K562 (cell line): ENCODE measurements at regions not wholly inside any gene's neighbourhood (a gene's known extent, or its start where the extent isn't known, plus 50 kb on each side); places are given as distances from the start of the nearest gene placed in this dataset.
A peak's percentile ranks its signal among the peaks of the same experiment; 100 is the strongest.

Experiments
- ATAC-seq: fragments of 200-7000 bp; cut with Tn5 transposase; 3 replicates; pipeline ENCODE4 v1.9.1; 2020; ENCODE audit warnings: moderate library complexity
- BruUV-seq: library from RNA; stranded (reverse); fragments of 400-500 nt; replicated peaks from 2 replicates; lab custom pipeline; 2021; lab: Mats Ljungman, UMichigan
- CTCF ChIA-PET: fragments of 300-600 bp; formaldehyde crosslinking; extraction: SDS; loops from one replicate; lab custom pipeline; 2021; ENCODE audit warnings: low intra/inter-chr PET ratio; lab: Yijun Ruan, JAX
- POLR2A ChIA-PET: fragments of 300-600, 350-650 bp; sonication (Branson Sonifier 250); formaldehyde crosslinking; extraction: SDS; loops from one replicate; lab custom pipeline; 2021; ENCODE audit warnings: antibody characterized with exemption, inconsistent platforms; lab: Yijun Ruan, JAX
- DNase-seq, 4 experiments: peaks; one replicate each; pipeline versions ENCODE4 v3.0.0 to v3.0.0-alpha.2; 2011 to 2018; ENCODE audit warnings: low spot score in 3 of 4, mixed read lengths in 3 of 4; ENCODE audit errors: extremely low read depth in 1 of 4
- FAIRE-seq: peaks from 2 replicates; lab custom pipeline; 2011; peaks lifted over from hg19 to GRCh38; lab: Jason Lieb, UNC
- H2AFZ ChIP-seq: 2 replicates; pipeline ENCODE4 v1.6.0; 2011; ENCODE audit warnings: low read depth, low read length, control low read depth, inconsistent platforms
- H3K27ac ChIP-seq: fragments of 200-600 bp; 3 replicates; pipeline ENCODE4 v1.8.0; 2011; ENCODE audit warnings: low read depth, mild to moderate bottlenecking, control low read depth, inconsistent platforms, low read length, moderate library complexity, mixed read lengths; ENCODE audit errors: extremely low read depth
- H3K27me3 ChIP-seq, 2 experiments: fragments of 300-600 bp in 1 of 2; 2 replicates in 1 of 2; 3 replicates in 1 of 2; pipeline versions ENCODE4 v1.6.0 to v1.8.0; 2011; ENCODE audit warnings: inconsistent platforms in 2 of 2, low read length in 2 of 2, mild to moderate bottlenecking in 1 of 2, mixed read lengths in 1 of 2, moderate library complexity in 1 of 2; ENCODE audit not compliant: control insufficient read depth in 2 of 2, insufficient read depth in 2 of 2
- H3K36me3 ChIP-seq: fragments of 300-600 bp; 3 replicates; pipeline ENCODE4 v1.8.0; 2011; ENCODE audit warnings: mild to moderate bottlenecking, low read length, inconsistent platforms; ENCODE audit not compliant: control insufficient read depth, insufficient read depth
- H3K4me1 ChIP-seq, 2 experiments: fragments of 200-600 bp in 1 of 2; replicated peaks in 1 of 2; 2 replicates in 1 of 2; 3 replicates in 1 of 2; pipeline versions ENCODE4 v1.5.1 to v1.8.0; 2011; ENCODE audit warnings: inconsistent platforms in 2 of 2, low read length in 2 of 2, mild to moderate bottlenecking in 1 of 2, mixed read lengths in 1 of 2, moderate library complexity in 1 of 2; ENCODE audit not compliant: control insufficient read depth in 2 of 2, insufficient read depth in 2 of 2
- H3K4me2 ChIP-seq: 2 replicates; pipeline ENCODE4 v1.6.1; 2011; ENCODE audit warnings: low read length, control low read depth, inconsistent platforms, mixed read lengths; ENCODE audit not compliant: insufficient read depth
- H3K4me3 ChIP-seq: fragments of 200-600 bp; sonication (generic), shearing (Covaris generic); 2 replicates; pipeline ENCODE4 v1.5.1; 2016; ENCODE audit warnings: control low read depth, inconsistent platforms
- H3K79me2 ChIP-seq: fragments of 200-600 bp; 3 replicates; pipeline ENCODE4 v1.8.0; 2011; ENCODE audit warnings: low read length, inconsistent platforms; ENCODE audit not compliant: control insufficient read depth, insufficient read depth
- H3K9ac ChIP-seq, 2 experiments: 2 replicates each; pipeline versions ENCODE4 v1.6.0 to v1.6.1; 2011; ENCODE audit warnings: low read depth in 2 of 2, low read length in 2 of 2, control low read depth in 1 of 2, inconsistent platforms in 1 of 2, mild to moderate bottlenecking in 1 of 2, mixed read lengths in 1 of 2; ENCODE audit not compliant: insufficient read depth in 1 of 2
- H3K9me1 ChIP-seq: one replicate; pipeline ENCODE4 v1.6.0; 2011; ENCODE audit warnings: inconsistent platforms, mild to moderate bottlenecking, low read length, moderate library complexity; ENCODE audit not compliant: control insufficient read depth, insufficient read depth
- H3K9me3 ChIP-seq: replicated peaks from 2 replicates; pipeline ENCODE4 v1.5.1; 2011; ENCODE audit warnings: low read depth, low read length, inconsistent platforms; ENCODE audit not compliant: control insufficient read depth, insufficient read depth
- H4K20me1 ChIP-seq: replicated peaks from 2 replicates; pipeline ENCODE4 v1.6.1; 2011; ENCODE audit warnings: low read length, inconsistent platforms, mixed read lengths; ENCODE audit not compliant: control insufficient read depth, insufficient read depth
- ETS2 ChIP-seq: IDR thresholded peaks from 2 replicates; pipeline ENCODE4 v1.6.1; 2016; ENCODE audit warnings: borderline replicate concordance, missing genetic modification characterization, mild to moderate bottlenecking, moderate library complexity, missing compliant biosample characterization; ENCODE audit not compliant: poor library complexity, severe bottlenecking
- RAD21 ChIP-seq, 2 experiments: fragments of 250-450 bp in 1 of 2; fragments of 450-650 bp in 1 of 2; sonication (Bioruptor Pico) in 1 of 2; formaldehyde crosslinking in 1 of 2; IDR thresholded peaks in 1 of 2; conservative IDR thresholded peaks in 1 of 2; 2 replicates each; pipeline versions ENCODE4 v1.4.0 to v1.8.0; 2020 to 2022; ENCODE audit warnings: mild to moderate bottlenecking in 2 of 2, moderate library complexity in 1 of 2
- STAG1 ChIP-seq: sonication (generic); formaldehyde crosslinking; IDR thresholded peaks from 2 replicates; pipeline ENCODE4 v1.5.0; 2020; ENCODE audit warnings: missing genetic modification reagents, borderline replicate concordance
- ZNF184 ChIP-seq: sonication (generic); formaldehyde crosslinking; IDR thresholded peaks from 2 replicates; pipeline ENCODE4 v1.5.0; 2020; ENCODE audit warnings: missing genetic modification reagents
- ZNF444 ChIP-seq: fragments of 250-450 bp; sonication (Bioruptor Pico); IDR thresholded peaks from 2 replicates; pipeline ENCODE4 v1.4.0; 2020; ENCODE audit warnings: mild to moderate bottlenecking, moderate library complexity
- WGBS: fragments of 100-300 bp; shearing (Covaris generic); methylation state at CpG from one replicate; pipeline ENCODE4 v1.1.6; 2016; ENCODE audit warnings: low coverage, mixed read lengths; ENCODE audit not compliant: insufficient coverage; ENCODE audit errors: missing lambda C conversion rate; 5-methylcytosine and 5-hydroxymethylcytosine counted together
- in situ Hi-C: fragments of 300-500 bp; cut with MboI; formaldehyde crosslinking; loops from 4 replicates; pipeline ENCODE4 v1.15.0; 2018; ENCODE audit warnings: inconsistent platforms, mixed read lengths
- intact Hi-C: fragments of 100-400 bp; cut with micrococcal nuclease; formaldehyde crosslinking; loops from 2 replicates; pipeline ENCODE4 v1.14.2; 2022
- TF ChIP-seq, protein P1 (sequence below): fragments of 450-650 bp; IDR thresholded peaks from 2 replicates; pipeline ENCODE4 v1.6.1; 2016; ENCODE audit warnings: missing biosample characterization, missing genetic modification characterization
- TF ChIP-seq, protein P2 (sequence below), 2 experiments: fragments of 450-650 bp in 1 of 2; IDR thresholded peaks; 2 replicates each; pipeline ENCODE4 v1.6.1; 2011 to 2017; ENCODE audit warnings: low read depth in 2 of 2, antibody characterized with exemption in 1 of 2, borderline replicate concordance in 1 of 2, low read length in 1 of 2, mild to moderate bottlenecking in 1 of 2, mixed read lengths in 1 of 2; ENCODE audit not compliant: control insufficient read depth in 1 of 2
- TF ChIP-seq, protein P3 (sequence below): fragments of 250-450 bp; sonication (Bioruptor Pico); IDR thresholded peaks from 2 replicates; pipeline ENCODE4 v1.5.0; 2021; ENCODE audit warnings: mild to moderate bottlenecking, borderline replicate concordance

DNA sequence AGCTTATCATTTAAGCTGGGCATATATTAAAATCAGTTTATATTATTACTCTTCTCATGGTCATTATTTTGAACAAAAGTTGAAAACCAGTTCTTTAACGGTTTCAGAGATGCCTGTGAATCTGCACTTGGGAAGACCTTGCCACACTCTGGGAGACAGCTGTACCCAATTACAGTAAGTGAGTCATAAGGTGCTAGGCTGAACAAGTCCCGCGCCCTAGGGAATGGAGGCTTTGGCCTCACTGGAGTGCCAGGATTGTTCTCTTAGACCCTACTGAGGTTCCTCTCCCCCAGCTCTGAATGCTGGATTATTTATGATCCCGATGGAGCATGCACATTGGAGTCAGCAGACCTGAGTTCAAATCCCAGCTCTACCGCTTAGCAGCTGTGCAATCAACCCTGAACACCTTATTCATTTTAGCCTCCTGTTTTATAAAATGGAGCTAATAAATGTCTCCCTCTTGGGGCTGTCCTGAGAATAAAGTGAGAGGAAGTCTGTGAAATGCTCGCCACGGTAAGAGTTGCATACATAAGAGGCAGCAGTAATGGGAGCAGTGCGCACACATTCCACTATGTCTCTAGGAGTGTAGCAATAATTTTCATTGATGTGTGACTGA, 266.2 kb downstream of the FOXD2 start:
- Histone ChIP-seq H3K9me1 (no peaks in the 10 kb centered on the region), H3K9me3 (no peaks in the 10 kb centered on the region), H3K79me2 (no peaks in the 10 kb centered on the region), H3K4me3 (no peak overlapping the region), H2AFZ (no peak overlapping the region), H3K4me1 (peaks cover 0 to 8% of the 10 kb centered on the region in 2 experiments; a peak in 1 of 5 replicates), H3K27ac (no peak overlapping the region), H3K4me2 (no peak overlapping the region), H3K36me3 (no peaks in the 10 kb centered on the region), H3K27me3 (peaks cover 5 to 27% of the 10 kb centered on the region in 2 experiments; a peak in 3 of 5 replicates), H4K20me1 (no peaks in the 10 kb centered on the region; the same call in 1 of the 2 replicates), H3K9ac (no peak overlapping the region)
- peak; percentile 15 for FAIRE-seq
- peak; percentile 65 for ATAC-seq
- ChIA-PET POLR2A (interaction anchor here (0.6 to 1.6 kb wide), 4 partner anchors 9 to 256 kb away, joined by 3 to 4 read pairs (median 3); no protein-coding TSS in a partner anchor), CTCF (no interaction called here)
- intact Hi-C loops (no loop called here), in situ Hi-C loops (loop anchor here (10.0 kb wide), 1 partner anchor 519 kb away; no protein-coding TSS in a partner anchor)
- WGBS = 9% methylated on average over 8 of the region's 8 CpGs
- no TSS peak for BruUV-seq
- peak in 2 of 4 experiments; percentile 21 to 31 for DNase-seq
- peak in 1 of 2 experiments; percentile 48; a peak in 2 of 4 replicates for TF ChIP-seq RAD21 (CRISPR knock-in tag; conservative IDR thresholded peaks at IDR 0.05 in 1 of 2, IDR thresholded peaks at IDR 0.05 in 1 of 2)
- TF ChIP-seq, protein P1, sequence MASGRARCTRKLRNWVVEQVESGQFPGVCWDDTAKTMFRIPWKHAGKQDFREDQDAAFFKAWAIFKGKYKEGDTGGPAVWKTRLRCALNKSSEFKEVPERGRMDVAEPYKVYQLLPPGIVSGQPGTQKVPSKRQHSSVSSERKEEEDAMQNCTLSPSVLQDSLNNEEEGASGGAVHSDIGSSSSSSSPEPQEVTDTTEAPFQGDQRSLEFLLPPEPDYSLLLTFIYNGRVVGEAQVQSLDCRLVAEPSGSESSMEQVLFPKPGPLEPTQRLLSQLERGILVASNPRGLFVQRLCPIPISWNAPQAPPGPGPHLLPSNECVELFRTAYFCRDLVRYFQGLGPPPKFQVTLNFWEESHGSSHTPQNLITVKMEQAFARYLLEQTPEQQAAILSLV (tag) = no peak
- TF ChIP-seq ZNF444 (CRISPR knock-in tag) = no peak
- no peak for TF ChIP-seq STAG1 (CRISPR knock-in tag)
- TF ChIP-seq, protein P2, sequence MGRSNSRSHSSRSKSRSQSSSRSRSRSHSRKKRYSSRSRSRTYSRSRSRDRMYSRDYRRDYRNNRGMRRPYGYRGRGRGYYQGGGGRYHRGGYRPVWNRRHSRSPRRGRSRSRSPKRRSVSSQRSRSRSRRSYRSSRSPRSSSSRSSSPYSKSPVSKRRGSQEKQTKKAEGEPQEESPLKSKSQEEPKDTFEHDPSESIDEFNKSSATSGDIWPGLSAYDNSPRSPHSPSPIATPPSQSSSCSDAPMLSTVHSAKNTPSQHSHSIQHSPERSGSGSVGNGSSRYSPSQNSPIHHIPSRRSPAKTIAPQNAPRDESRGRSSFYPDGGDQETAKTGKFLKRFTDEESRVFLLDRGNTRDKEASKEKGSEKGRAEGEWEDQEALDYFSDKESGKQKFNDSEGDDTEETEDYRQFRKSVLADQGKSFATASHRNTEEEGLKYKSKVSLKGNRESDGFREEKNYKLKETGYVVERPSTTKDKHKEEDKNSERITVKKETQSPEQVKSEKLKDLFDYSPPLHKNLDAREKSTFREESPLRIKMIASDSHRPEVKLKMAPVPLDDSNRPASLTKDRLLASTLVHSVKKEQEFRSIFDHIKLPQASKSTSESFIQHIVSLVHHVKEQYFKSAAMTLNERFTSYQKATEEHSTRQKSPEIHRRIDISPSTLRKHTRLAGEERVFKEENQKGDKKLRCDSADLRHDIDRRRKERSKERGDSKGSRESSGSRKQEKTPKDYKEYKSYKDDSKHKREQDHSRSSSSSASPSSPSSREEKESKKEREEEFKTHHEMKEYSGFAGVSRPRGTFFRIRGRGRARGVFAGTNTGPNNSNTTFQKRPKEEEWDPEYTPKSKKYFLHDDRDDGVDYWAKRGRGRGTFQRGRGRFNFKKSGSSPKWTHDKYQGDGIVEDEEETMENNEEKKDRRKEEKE (IDR thresholded peaks at IDR 0.05; ENCODE audit: borderline replicate concordance in 1 of 2, control insufficient read depth in 1 of 2, low read depth in 2 of 2, low read length in 1 of 2) = no peak
- no peak for TF ChIP-seq ETS2 (tag)
- TF ChIP-seq ZNF184 (CRISPR knock-in tag) = no peak
- TF ChIP-seq, protein P3, sequence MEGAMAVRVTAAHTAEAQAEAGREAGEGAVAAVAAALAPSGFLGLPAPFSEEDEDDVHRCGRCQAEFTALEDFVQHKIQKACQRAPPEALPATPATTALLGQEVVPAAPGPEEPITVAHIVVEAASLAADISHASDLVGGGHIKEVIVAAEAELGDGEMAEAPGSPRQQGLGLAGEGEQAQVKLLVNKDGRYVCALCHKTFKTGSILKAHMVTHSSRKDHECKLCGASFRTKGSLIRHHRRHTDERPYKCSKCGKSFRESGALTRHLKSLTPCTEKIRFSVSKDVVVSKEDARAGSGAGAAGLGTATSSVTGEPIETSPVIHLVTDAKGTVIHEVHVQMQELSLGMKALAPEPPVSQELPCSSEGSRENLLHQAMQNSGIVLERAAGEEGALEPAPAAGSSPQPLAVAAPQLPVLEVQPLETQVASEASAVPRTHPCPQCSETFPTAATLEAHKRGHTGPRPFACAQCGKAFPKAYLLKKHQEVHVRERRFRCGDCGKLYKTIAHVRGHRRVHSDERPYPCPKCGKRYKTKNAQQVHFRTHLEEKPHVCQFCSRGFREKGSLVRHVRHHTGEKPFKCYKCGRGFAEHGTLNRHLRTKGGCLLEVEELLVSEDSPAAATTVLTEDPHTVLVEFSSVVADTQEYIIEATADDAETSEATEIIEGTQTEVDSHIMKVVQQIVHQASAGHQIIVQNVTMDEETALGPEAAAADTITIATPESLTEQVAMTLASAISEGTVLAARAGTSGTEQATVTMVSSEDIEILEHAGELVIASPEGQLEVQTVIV (CRISPR knock-in tag) = no peak
